PC-9 (cell line): ENCODE measurements at regions not wholly inside any gene's neighbourhood (a gene's known extent, or its start where the extent isn't known, plus 50 kb on each side); places are given as distances from the start of the nearest gene placed in this dataset.

ENCODE experiments used
- BruUV-seq: library from RNA; stranded (reverse); fragments of 400-500 nt; replicated peaks from 2 replicates; lab custom pipeline; 2021; lab: Mats Ljungman, UMichigan
- CTCF ChIA-PET: fragments of 300-600 bp; sonication (Branson Sonifier 250); formaldehyde crosslinking; loops from one replicate; lab custom pipeline; 2022; ENCODE audit warnings: antibody characterized with exemption; lab: Charles Lee
- POLR2A ChIA-PET: fragments of 300-600 bp; sonication (Branson Sonifier 250); formaldehyde crosslinking; loops from one replicate; lab custom pipeline; 2022; ENCODE audit warnings: antibody characterized with exemption; ENCODE audit not compliant: unreplicated experiment; lab: Charles Lee
- DNase-seq, 2 experiments: peaks; one replicate each; pipeline versions ENCODE4 v3.0.0 to v3.0.0-alpha.2; 2015 to 2022; ENCODE audit warnings: mixed read lengths in 1 of 2
- H2AFZ ChIP-seq: fragments of 200-600 bp; sonication (generic); 2 replicates; pipeline ENCODE4 v1.8.1; 2017; ENCODE audit warnings: antibody characterized with exemption
- H3F3A ChIP-seq: fragments of 200-600 bp; sonication (generic); 2 replicates; pipeline ENCODE4 v1.8.1; 2017; ENCODE audit warnings: antibody characterized with exemption, mild to moderate bottlenecking, low read depth; ENCODE audit not compliant: insufficient read depth
- H3K27ac ChIP-seq: fragments of 200-600 bp; sonication (generic); 2 replicates; pipeline ENCODE4 v1.6.1; 2016; ENCODE audit warnings: mixed run types
- H3K27me3 ChIP-seq: fragments of 200-600 bp; sonication (generic); 2 replicates; pipeline ENCODE4 v1.6.1; 2016; ENCODE audit warnings: low read depth, mixed run types; ENCODE audit not compliant: insufficient read depth
- H3K36me3 ChIP-seq: fragments of 200-600 bp; sonication (generic); 2 replicates; pipeline ENCODE4 v1.6.1; 2016; ENCODE audit warnings: low read depth, mixed run types
- H3K4me1 ChIP-seq: fragments of 200-600 bp; sonication (generic); replicated peaks from 2 replicates; pipeline ENCODE4 v1.6.1; 2016; ENCODE audit warnings: mixed run types; ENCODE audit not compliant: insufficient read depth
- H3K4me2 ChIP-seq: fragments of 200-600 bp; sonication (generic); 2 replicates; pipeline ENCODE4 v1.6.1; 2017; ENCODE audit warnings: mixed run types
- H3K4me3 ChIP-seq: fragments of 200-600 bp; sonication (generic); 2 replicates; pipeline ENCODE4 v1.6.1; 2016; ENCODE audit warnings: mixed run types
- H3K79me2 ChIP-seq: fragments of 200-600 bp; sonication (generic); 2 replicates; pipeline ENCODE4 v1.6.1; 2017; ENCODE audit warnings: low read depth, mixed run types
- H3K9me2 ChIP-seq: fragments of 200-600 bp; sonication (generic); 2 replicates; pipeline ENCODE4 v1.8.1; 2017; ENCODE audit warnings: mild to moderate bottlenecking; ENCODE audit not compliant: insufficient read depth
- H3K9me3 ChIP-seq: fragments of 200-600 bp; sonication (generic); 2 replicates; pipeline ENCODE4 v1.8.1; 2016; ENCODE audit warnings: low read depth; ENCODE audit not compliant: insufficient read depth
- H4K20me1 ChIP-seq: fragments of 200-600 bp; sonication (generic); 2 replicates; pipeline ENCODE4 v1.8.1; 2017; ENCODE audit not compliant: insufficient read depth
- EZH2 ChIP-seq: fragments of 200-600 bp; sonication (generic); IDR thresholded peaks from 2 replicates; pipeline ENCODE4 v1.8.0; 2017; ENCODE audit warnings: antibody characterized with exemption, low read depth
- intact Hi-C: fragments of 100-400 bp; cut with micrococcal nuclease; formaldehyde crosslinking; loops from one replicate; pipeline ENCODE4 v1.10.0; 2022; ENCODE audit not compliant: unreplicated experiment
- TF ChIP-seq, protein P1 (sequence below): fragments of 200-600 bp; sonication (generic); conservative IDR thresholded peaks from 2 replicates; pipeline ENCODE4 v1.6.1; 2017; ENCODE audit warnings: mixed run types, antibody characterized with exemption, mild to moderate bottlenecking, moderate library complexity

DNA sequence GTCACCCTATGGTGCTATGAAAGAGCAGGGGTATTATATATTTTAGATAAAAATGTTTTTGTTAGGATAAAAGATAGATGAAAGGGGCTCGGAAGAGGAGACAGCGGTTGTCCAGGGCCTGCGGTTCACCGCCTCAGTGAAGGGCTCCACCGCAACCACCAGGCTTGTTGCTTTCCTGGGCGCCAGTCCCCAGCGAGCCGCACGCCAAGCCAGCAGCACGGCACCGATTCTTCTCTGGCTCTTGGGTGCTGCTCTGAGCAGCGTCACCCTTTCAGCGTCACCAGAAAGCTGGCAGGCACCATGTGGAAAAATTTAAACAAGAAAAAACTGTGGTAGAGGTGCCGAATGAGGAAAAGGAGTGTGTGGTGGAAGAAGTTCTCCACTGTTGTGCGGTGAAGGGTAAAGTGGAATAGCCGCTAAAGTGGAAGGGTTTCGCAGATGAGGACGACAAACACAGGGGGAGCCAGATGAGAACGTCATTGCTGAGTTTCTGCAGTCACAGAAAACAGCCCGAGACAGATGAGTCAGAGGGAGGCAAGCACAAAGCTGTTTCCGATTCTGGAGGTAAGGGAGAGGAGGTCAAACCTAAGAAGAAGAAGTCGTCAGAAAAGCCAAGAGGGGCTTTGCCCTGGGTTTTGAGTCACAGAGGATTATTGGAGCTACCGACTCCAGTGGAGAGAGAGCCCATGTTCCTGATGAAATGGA lies 569.2 kb downstream of the ZBBX start:
- no TSS peak for BruUV-seq
- Histone ChIP-seq H3K36me3 (no peaks in the 10 kb centered on the region), H3F3A (no peaks in the 10 kb centered on the region), H3K9me2 (no peaks in the 10 kb centered on the region; the same call in 1 of the 2 replicates), H4K20me1 (no peaks in the 10 kb centered on the region), H3K4me3 (no peak overlapping the region), H3K27ac (no peak overlapping the region), H3K4me1 (no peaks in the 10 kb centered on the region), H3K27me3 (no peaks in the 10 kb centered on the region), H3K4me2 (no peak overlapping the region), H2AFZ (peak overlapping the region; percentile 40; the same call in 1 of the 2 replicates), H3K79me2 (no peaks in the 10 kb centered on the region), H3K9me3 (0 out of 2 replicates have a peak, but pooled peaks cover 3% of the 10 kb centered on the region)
- TF ChIP-seq, protein P1, sequence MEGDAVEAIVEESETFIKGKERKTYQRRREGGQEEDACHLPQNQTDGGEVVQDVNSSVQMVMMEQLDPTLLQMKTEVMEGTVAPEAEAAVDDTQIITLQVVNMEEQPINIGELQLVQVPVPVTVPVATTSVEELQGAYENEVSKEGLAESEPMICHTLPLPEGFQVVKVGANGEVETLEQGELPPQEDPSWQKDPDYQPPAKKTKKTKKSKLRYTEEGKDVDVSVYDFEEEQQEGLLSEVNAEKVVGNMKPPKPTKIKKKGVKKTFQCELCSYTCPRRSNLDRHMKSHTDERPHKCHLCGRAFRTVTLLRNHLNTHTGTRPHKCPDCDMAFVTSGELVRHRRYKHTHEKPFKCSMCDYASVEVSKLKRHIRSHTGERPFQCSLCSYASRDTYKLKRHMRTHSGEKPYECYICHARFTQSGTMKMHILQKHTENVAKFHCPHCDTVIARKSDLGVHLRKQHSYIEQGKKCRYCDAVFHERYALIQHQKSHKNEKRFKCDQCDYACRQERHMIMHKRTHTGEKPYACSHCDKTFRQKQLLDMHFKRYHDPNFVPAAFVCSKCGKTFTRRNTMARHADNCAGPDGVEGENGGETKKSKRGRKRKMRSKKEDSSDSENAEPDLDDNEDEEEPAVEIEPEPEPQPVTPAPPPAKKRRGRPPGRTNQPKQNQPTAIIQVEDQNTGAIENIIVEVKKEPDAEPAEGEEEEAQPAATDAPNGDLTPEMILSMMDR, result no peak
- TF ChIP-seq EZH2, result no peak
- DNase-seq, result no peak
- POLR2A ChIA-PET, result no interaction called here
- intact Hi-C loops, result no loop called here
- CTCF ChIA-PET, result no interaction called here

DNA sequence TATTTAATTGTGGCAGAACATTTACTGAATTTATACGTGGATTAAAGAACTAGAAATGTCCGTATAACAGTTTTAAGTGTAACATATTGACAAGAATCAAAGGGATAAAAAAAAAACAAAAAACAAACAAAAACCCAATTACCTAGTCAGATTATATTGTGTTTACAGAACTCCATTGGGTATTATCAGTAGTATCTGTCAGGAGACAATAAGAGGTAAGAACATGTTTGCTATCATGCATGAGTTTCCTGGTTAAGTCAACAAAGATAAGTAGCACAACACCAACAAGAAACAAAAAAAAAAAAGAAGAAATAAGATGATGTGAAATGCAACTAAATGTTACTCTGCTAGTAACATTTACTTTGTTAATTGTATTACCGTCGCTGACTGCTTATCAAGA lies 570.6 kb downstream of the ZBBX start:
- H3K9me2 ChIP-seq, result no peaks in the 10 kb centered on the region
- no peaks in the 10 kb centered on the region for H3K4me1 ChIP-seq
- no peak for DNase-seq
- H3K27ac ChIP-seq, result no peak overlapping the region
- no TSS peak for BruUV-seq
- H3K27me3 ChIP-seq, result no peaks in the 10 kb centered on the region
- no peaks in the 10 kb centered on the region for H3K36me3 ChIP-seq
- no peak for TF ChIP-seq EZH2
- TF ChIP-seq, protein P1, result no peak
- H2AFZ ChIP-seq, result no peak overlapping the region
- ChIA-PET POLR2A (no interaction called here), CTCF (no interaction called here)
- intact Hi-C loops, result no loop called here
- H3K4me2 ChIP-seq, result no peak overlapping the region
- H3K4me3 ChIP-seq, result no peak overlapping the region
- H3K79me2 ChIP-seq, result no peaks in the 10 kb centered on the region
- H3F3A ChIP-seq, result no peaks in the 10 kb centered on the region
- 0 out of 2 replicates have a peak, but pooled peaks cover 3% of the 10 kb centered on the region for H3K9me3 ChIP-seq
- no peaks in the 10 kb centered on the region for H4K20me1 ChIP-seq

DNA sequence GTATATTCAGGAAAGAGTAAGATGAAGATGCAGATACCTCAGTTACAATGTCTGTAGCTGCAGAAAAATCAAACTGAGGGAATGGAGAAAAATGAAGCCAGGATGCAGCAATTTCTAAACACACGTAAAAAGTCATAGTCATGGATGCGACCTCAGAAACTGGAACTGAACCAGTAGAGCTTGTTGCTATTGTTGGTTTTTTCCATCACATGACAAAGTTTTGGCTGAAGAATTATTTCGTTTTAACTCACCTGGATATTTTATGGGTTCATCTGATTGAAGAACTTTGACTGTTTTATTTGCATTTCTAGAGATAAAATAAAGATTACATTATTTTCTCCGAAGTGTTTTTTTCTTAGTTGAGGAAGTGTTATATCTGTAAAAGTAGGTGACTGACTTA lies 591.2 kb downstream of the ZBBX start:
- Histone ChIP-seq H2AFZ (no peak overlapping the region), H3K4me3 (no peak overlapping the region), H3F3A (no peaks in the 10 kb centered on the region), H3K9me3 (no peaks in the 10 kb centered on the region), H3K9me2 (no peaks in the 10 kb centered on the region), H3K4me1 (no peaks in the 10 kb centered on the region), H3K27me3 (no peaks in the 10 kb centered on the region), H3K4me2 (no peak overlapping the region), H3K36me3 (no peaks in the 10 kb centered on the region), H4K20me1 (no peaks in the 10 kb centered on the region), H3K79me2 (no peaks in the 10 kb centered on the region), H3K27ac (no peak overlapping the region)
- TF ChIP-seq, protein P1, result no peak
- TF ChIP-seq EZH2, result no peak
- POLR2A ChIA-PET, result no interaction called here
- intact Hi-C loops, result no loop called here
- no peak for DNase-seq
- CTCF ChIA-PET, result no interaction called here
- BruUV-seq, result no TSS peak
